ENCODE measurements at regions not wholly inside any gene's neighbourhood (a gene's known extent, or its start where the extent isn't known, plus 50 kb on each side); places are given as distances from the start of the nearest gene placed in this dataset.
"Not testable (repeated sequence)": the region's sequence is repeated elsewhere in the genome, so short reads cannot be mapped to it uniquely, and the experiment has no call there.

DNA sequence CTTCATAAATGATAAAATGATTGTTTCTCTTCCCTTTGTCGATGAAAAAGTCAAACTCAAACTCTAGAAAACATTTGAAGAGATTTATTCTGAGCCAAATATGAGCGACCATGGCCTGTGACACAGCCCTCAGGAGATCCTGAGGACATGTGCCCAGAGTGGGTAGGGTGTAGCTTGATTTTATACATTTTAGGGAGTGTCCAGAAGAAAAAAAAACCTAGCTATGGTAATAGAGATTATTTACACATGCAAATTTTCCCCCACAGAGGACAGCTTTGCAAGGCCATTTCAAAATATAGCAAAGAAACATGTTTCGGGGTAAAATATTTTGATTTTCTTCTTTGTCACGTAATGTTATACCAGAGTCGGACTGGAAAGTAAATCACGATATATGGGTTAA lies 92.4 kb upstream of the TRIB2 start:
- no peak for DNase-seq (ENCODE audit: extremely low read depth in 1 of 2, low read depth in 1 of 2)

DNA sequence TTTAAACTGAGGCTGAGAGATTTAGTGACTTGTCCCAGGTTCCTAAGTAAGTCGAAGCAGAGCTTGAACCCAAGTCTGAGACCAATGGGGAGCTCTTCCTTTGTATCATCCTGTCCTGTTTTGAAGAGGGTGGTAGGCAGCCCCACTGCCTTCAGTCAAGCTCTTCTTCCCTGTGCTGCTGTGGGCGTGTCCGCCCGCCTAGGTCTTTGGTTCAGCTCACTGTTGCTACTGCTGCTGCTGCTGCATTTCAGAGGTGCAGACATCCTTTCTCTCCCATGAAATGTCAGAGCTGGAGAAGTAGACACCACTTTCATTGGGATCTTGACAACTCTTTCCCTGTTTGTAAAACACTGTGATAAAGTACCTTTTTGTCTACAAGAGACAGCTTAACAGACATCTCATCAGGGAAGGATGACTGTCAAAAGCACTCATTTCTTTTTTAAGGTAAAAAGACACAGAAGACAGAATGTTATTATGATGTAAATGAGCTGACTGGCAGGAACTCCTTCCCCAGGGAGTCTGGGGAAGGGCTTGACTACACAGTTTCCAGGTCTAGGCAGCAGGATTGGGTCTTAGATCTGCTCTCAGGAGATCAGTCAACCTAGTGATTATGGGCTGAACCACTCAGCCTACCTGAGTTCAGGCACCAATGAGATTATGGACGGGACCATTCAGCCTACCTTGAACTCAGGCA lies 91.7 kb upstream of the TRIB2 start:
- DNase-seq (ENCODE audit: extremely low read depth in 1 of 2, low read depth in 1 of 2): no peak

DNA sequence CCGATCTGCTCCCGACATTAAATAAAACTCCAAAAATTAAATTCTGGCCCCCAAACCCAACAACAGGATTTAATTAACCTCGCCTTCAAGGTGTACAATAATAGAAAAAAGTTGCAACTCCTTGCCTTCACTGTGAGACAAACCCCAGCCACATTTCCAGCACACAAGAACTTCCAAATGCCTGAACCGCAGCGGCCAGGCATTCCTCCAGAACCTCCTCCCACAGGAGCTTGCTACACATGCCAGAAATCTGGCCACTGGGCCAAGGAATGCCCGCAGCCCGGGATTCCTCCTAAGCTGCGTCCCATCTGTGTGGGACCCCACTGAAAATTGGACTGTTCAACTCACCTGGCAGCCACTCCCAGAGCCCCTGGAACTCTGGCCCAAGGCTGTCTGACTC lies 88.2 kb upstream of the TRIB2 start:
- DNase-seq (ENCODE audit: extremely low read depth in 1 of 2, low read depth in 1 of 2): not testable (repeated sequence)

DNA sequence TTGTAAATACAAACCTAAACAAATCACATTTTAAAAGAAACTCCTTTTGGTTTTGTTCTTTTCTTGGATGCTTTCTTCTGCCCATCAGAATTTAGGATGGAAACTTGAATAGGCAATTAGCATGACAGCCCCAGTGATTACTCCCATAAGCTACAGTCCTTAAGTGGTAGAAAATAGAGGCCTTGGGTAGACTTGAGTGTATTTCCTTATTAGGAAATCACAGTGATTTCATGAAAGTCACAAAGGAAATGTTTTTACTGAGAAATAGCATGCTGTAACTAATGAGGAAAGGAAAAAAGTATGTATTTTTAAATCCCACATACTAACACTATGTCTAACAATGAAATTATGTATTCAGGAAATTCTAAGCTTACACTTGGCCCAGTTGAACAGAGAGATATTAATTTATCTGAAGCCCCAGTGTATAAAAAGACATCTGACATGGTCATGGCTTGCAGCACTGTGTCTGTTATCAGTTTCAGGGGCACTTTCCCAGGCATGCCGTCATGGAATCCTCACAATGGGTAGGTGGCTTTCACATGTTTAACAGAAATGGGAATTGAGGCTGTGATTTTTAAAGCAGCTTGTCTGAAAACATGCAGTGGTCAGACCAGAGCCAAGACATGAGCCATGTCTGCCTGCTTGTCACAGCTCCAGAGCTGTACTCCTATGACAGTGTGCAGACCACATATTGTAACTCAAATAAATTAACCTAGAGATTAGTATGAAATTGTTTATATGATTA lies 79.7 kb upstream of the TRIB2 start:
- no peak for DNase-seq (ENCODE audit: extremely low read depth in 1 of 2, low read depth in 1 of 2)

DNA sequence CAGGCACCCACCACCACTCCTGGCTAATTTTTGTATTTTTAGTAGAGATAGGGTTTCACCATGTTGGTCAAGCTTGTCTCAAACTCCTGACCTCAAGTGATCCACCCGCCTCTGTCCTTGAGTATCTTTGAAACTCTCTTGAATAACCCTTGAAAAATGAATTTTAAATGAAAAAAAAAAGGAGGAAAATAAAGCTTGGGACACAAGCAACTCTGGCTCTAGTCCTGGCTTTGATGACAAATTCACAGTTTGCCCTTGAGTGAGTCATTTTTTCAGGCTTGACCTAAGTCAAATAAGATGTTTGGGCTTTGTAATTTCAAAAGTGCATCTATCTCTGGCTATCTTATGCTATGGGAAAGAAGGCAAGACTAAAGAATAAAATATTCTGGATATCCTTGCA lies 79.0 kb upstream of the TRIB2 start:
- no peak for DNase-seq (ENCODE audit: extremely low read depth in 1 of 2, low read depth in 1 of 2)

DNA sequence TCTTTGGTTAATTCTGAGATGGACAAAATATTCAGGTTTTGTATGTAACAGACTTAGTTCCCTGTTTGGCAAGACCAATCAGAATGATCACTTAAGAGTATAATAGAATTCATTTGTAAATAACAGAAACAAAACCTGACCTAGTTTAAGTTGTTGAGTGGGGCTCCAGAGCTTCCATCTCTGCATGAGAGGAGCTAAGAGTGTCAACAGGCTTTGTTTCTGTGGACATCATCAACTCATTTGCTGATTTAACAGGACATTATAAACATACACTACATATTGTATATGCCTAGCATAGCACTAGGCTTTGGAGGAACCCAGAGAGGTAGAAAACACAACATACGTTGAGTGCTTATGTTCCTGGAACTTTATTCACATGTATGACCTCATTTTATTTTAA lies 75.3 kb upstream of the TRIB2 start:
- DNase-seq (ENCODE audit: extremely low read depth in 1 of 2, low read depth in 1 of 2): no peak

DNA sequence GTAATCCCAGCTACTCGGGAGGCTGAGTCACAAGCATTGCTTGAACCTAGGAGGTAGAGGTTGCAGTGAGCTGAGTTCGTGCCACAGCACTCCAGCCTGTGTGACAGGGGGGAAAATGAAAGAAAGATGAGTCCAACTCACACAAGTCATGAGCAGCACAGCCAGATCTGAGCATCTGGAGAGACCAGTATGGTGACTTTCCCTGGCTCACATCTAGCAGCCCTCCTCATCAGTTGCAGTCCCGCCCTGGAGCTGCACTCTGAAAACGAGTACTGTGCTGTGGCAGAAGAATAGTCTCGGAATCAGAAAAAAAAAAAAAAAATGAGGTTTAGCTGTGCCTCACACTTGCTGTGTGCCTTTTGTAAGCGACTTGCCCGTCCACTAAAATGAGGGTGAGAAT lies 74.4 kb upstream of the TRIB2 start:
- DNase-seq (ENCODE audit: extremely low read depth in 1 of 2, low read depth in 1 of 2): no peak

DNA sequence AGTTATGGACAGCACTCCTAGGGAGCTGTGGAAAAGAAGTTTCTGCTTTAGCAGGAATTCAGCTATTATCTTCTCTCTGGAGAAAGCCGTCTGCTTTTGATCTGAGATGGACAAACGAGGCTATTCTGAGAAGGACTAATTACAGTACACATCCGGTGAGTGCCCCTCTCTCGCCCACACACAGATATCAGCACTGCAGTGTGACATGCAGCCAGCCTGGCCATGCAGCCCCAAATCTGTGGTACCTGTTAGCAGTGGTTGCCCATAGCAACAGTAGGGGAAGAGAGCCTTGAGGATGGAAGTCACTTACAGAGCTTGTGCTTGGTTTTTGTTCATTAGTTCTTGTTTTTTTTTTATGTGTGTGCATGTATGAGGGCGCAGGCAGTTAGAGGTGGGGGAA lies 73.9 kb upstream of the TRIB2 start:
- no peak for DNase-seq (ENCODE audit: extremely low read depth in 1 of 2, low read depth in 1 of 2)

DNA sequence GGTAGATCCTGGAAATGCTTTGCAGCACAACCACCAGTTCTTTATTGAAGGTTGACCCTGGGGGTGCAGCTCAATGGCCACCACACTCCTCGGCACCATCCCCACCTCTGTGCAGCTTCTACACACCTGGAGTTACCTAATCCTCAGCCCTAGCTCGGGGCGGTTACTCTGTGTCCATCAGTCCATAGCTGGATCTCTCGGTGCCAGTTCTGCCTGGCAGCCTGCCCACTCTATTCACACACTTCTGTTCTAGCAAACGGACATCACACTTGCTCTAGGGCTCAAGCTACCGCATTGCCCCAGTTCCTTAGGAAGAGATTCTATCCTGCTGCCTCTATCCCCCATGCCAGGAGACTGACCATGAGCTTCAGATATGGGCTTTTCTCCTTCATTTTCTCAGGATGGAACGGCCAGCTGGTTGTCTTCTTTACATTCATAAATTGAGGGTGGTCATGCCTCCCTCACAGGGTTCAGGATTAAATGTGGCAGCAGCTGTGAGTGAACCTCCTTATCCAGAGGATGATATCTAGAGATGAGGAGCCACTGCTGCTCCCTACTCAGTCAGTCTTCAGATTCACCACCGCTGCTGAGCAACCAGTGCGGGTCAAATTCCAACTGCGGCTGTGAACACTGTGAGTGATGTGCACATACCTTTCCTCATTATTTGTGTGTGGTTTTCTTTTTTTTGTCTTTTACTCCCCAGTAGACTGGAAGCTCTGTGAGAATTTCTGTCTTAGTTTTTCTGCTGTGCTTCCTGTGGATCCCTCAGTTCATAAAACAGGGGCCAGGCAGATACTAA lies 66.9 kb upstream of the TRIB2 start:
- DNase-seq (ENCODE audit: extremely low read depth in 1 of 2, low read depth in 1 of 2): no peak

DNA sequence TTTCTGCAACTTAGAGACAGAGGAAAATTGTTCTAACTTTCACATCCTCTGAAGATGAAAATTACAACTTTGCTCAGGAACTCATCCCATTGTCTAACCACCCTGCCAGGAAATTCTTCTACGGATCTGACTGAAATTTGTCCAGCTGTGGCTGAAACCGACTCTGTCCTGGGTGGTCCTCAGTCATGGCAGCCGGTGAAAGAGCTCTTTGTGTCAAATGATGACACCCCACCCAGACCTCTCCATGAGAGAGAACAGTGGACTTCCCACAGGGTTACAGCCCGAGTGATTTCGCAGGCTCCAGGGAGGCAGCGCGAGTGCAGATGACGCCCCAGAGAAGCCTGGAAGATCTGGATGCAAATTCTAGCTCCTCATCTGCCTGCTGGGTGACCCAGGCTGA lies 65.1 kb upstream of the TRIB2 start:
- DNase-seq (ENCODE audit: extremely low read depth in 1 of 2, low read depth in 1 of 2): no peak

DNA sequence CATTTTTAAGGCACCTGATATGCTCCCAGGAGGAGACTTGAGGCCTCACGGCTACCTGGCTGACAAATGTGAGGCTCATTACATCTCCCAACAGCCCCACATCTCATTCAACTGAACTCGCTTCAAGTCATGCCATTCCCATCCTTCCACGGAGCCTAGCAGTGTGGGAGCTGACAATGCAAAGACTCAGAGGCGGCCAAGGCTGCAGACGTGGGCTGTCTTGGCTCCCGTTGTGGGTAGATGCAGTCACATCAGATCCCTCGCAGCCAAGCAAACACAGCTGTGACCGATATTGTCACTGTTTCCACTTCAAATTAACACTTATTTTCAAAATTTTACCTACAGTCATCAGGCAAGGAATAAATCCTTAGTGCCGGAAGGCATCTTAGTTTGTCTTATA lies 64.0 kb upstream of the TRIB2 start:
- no peak for DNase-seq (ENCODE audit: extremely low read depth in 1 of 2, low read depth in 1 of 2)

DNA sequence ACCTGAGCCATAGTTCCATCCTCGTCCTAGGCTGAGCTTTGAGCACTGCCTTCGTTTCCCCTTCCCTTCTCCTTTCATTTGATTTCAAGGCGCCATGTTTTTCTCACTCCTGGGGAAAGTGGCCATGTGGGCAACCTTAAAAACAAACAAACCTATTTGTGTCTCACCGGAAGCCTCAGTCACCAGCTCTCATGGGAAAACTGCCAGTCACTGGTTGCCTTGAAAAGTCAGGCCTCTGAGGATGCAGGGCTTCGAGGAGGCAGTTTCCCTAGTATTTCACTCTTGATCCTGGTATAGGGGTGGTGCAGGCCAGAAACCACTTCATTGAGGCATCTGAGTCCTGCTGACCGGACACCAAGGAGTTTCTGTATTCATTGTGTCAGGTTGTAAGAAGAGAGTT lies 59.2 kb upstream of the TRIB2 start:
- DNase-seq (ENCODE audit: extremely low read depth in 1 of 2, low read depth in 1 of 2): no peak

DNA sequence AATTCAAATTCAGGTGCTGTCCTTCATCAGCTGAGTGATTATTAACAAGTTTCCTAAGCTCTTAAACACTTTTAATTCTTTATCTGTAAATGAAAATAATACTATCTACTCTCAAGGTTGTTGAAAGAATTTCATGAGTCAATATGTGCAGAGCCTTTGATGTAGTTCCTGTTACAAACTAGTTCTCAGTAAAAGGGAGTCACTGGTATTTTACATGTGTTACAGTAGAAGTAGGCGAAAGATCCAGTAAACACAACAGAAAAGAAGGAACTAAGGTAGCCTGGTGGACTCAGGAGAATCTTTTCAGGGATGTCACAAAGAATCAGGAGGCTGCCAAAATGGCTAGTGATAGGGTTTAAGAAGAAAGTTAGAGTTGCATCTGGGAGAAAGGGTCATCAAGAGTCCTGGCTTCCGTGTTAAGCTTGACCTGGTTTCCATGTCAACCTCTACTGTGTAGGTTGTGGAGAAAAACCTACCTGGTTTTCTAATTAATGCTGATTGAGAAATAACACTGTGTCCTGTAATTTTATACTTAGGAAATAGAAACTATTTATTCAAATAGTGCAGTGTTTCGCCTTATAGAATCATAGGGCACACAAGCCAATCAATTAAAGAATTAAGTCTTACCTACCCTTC lies 58.3 kb upstream of the TRIB2 start:
- DNase-seq (ENCODE audit: extremely low read depth in 1 of 2, low read depth in 1 of 2): no peak

DNA sequence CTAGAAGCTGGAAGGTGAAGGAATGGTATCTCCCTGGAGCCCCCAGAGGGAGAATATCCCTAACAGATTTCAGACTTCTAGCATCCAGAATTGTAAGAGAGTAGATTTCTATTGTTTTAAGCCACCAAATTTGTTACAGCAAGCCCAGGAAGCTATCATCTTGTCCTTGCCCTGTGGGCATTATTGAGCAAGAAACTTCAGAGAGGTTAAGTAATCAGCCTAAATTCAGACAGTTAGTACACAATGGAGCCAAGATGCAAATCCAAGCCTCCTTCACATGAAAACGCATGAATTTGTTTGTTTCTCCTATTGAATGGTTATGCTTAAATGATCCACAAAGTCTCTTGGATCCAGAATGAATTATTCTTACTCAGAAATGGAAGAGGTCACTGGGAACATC lies 55.2 kb upstream of the TRIB2 start:
- DNase-seq (ENCODE audit: extremely low read depth in 1 of 2, low read depth in 1 of 2): no peak

DNA sequence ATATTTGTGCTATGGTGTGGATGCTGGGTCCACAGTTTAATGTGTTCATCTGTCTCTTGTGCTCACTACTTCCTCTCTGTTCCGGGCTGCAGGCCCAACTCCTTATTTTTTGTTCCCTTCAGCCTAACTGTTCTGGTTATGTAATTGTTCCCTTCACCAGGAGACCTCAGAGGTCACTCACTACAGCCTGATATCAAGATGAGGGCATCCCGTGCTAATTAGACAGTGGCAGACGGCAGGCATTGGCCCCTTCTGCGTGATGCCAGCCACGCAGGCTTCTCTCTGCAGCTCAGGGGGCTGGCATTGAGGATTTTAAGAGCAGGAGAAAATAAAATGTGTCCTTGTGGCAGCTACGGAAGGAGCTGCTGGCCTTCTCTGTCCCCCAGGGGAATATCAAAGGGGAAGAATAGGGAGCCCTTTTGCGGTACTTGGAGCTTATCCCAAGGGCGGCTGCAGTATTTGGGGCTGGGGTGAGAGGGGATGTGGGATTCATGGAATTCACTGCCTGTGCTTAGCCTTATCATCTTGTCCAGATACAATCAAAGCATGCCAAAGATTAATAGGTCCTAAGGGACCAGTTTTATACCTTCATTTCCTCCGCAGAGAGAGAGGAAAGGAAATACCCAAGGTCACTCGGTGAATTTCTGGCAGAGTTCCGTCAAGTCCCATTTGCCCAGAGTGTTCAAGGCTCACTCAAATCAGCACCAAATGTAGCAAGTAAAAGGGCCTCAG lies 53.3 kb upstream of the TRIB2 start:
- no peak for DNase-seq (ENCODE audit: extremely low read depth in 1 of 2, low read depth in 1 of 2)

DNA sequence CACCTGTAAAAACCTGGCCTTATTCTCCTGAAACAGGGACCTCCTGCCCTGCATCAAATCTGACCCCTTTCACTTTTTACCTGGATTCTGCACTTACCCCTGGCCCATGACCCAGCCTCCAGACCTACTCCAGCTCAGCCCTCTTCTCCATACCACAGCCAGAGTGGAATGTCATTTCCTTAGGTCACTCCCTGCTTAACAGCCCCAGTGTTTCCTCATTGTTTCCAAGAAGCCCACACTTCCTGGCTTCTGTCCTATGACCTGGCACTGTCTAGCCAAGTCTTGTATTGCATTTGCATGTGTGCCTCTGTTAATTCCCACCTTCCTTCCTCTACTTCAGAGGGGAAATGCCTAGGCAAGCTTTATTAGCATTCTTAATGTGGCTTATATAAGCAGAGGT lies 51.4 kb upstream of the TRIB2 start:
- no peak for DNase-seq (ENCODE audit: extremely low read depth in 1 of 2, low read depth in 1 of 2)

DNA sequence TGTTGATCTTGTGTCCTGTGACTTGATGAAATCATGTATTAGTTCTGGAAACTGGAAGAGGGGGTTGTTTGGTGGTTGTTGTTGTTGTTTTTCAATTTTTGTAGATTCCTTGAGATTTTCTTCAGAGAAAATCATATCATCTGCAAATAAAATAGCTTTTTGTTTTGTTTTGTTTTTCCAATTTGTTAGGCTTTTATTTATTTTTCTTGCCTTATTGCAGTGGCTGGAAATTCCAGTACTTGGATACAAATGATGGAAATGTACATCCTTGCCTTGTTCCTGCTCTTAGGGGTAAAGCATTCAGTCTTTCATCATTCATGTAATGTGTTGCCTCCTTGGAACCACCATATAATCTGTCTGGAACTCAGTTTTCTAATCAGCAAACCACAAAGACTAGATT lies 50.3 kb upstream of the TRIB2 start:
- no peak for DNase-seq (ENCODE audit: extremely low read depth in 1 of 2, low read depth in 1 of 2)

All from stimulated activated CD8-positive, alpha-beta memory T cell treated with anti-CD3 and anti-CD28 coated beads, Interleukin-7, amount 100 ng/mL, for 48 hours (primary cell).